CD4-positive, alpha-beta T cell treated with Interleukin-15 for 4 hours (primary cell): ENCODE measurements at regions not wholly inside any gene's neighbourhood (a gene's known extent, or its start where the extent isn't known, plus 50 kb on each side); places are given as distances from the start of the nearest gene placed in this dataset.
"Not testable (repeated sequence)": the region's sequence is repeated elsewhere in the genome, so short reads cannot be mapped to it uniquely, and the experiment has no call there.

Source experiments
- DNase-seq: peaks from one replicate; pipeline ENCODE4 v3.0.0-alpha.2; 2020; ENCODE audit warnings: low spot score

DNA sequence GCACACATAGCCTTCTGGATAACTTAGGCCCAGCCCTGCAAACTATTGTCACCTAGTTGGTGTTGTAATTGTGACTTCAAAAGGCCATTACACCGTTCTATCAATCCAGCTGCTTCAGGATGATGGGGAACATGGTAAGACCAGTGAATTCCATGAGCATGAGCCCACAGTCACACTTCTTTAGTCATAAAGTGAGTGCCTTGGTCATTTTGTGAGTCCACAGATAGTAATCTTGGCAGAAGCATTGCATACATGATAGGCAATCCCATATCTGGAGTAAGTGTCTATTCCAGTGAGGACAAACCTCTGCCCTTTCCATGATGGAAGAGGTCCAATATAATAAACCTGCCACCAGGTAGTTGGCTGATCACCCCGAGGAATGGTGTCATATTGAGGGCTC lies 94.5 kb upstream of the RAI14 start:
- not testable (repeated sequence) for DNase-seq

DNA sequence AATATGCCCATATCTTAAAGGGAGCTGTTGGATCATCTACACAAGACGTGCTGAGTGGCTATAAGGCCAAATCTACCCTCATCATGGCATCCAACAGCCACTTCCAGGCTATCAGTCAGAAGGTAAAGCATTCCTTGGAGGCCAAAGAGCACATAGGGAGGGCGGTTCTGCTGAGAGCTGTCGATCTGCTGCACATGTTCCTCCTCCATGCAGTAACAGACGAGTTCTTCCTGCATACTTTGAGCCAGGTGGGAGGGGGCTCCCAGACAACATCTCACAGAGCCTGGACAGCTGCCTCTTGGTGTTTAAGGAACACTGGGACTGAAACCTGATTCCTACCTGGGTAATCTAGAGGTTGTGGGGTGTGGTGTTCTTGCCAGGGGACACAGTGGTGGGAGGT lies 93.3 kb upstream of the RAI14 start:
- no peak for DNase-seq

DNA sequence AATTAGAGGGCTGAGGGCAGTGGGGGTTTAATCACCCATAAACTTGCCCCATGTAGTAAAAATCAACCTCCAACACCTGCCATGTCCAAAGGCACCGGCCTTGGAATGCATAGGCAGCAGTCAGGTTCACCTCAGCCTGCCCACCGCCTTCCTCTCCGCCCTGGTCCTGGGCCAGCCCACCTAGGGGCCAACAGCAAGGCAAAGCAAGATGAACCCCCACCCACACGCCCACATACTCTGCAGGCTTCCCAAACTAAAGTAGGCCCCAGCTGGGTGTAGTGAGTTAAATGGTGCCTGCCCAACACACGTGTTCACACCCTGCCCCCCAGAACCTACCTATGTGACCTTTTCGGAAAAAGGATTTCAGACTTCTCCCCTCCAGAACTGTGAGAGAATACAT lies 92.9 kb upstream of the RAI14 start:
- no peak for DNase-seq

DNA sequence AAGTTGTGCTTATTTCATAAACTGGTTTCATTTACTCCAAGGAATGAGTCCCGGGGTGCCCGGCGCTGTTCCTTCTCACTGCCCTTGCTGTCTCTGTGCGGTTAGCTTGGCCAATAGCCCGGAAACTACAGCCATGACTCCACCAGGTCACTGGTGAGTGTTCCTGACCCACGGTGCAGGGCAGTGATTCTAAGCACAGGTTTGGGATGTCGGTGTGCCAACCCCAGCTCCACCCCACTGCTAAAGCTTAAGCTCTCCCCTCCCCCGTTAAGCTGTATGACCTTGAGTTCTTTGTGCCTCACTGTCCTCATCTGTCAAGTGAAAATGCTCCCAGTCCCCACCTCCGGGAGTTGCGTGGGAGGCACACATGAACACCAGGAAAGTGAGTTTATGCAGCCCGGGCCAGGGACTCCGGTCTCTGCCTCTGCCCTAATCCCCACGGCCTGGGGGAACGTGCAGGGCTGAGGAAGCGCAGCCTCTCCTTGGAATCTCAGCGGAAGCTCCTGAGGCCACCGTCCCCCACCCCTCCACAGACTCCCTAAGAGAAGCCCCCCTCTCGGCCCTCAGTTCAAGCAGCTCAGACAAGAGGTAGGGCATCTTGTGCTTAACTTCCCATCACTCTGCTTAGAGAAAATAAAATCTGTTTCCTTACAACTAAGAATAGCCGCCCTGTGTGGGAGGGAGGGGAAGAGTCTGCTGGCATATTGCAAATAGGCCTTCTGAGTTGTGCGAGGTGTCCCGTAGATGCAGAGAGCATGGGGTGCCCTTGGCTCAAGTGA lies 92.0 kb upstream of the RAI14 start:
- DNase-seq = no peak

DNA sequence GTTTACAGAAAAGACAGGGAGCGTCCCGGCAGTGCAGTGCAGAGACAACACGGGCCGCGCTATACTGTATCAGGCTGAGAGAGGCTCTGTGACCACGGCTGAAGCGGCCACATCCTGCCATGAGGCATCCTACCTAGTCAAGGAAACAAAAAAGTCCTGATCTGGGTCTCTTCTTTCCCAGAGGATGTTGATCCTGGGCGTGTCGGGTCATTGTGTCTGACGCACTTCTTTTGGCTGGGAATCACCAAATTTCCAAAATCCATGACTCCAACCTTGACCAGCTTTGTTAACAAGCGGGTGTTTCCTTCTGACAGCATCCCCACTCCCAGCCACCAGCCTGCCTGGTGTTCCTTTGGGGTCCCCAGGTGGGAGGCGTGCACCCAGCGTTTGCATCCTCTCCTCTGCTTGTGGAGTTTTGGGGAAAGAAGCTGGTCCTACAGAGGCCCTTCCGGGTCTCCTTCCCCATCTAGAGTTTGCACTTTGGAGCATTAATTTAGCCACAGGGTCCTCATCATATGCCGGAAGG lies 91.4 kb upstream of the RAI14 start:
- DNase-seq = no peak

DNA sequence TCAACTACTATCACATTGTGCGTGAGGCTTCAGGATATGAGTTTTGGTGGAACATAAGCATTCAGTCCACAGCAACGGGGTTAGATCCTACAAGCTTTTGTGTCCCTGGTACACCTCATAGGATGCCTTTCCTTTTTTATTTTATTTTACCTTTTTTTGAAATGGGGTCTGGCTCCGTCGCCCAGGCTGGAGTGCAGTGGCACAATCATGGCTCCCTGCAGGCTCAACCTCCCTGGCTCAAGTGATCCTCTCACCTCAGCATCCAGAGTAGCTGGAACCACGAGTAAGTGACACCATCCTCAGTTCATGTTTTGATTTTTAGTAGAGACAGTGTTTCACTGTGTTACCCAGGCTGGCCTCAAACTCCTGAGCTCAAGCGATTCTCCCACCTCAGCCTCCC lies 86.0 kb upstream of the RAI14 start:
- DNase-seq = no peak

DNA sequence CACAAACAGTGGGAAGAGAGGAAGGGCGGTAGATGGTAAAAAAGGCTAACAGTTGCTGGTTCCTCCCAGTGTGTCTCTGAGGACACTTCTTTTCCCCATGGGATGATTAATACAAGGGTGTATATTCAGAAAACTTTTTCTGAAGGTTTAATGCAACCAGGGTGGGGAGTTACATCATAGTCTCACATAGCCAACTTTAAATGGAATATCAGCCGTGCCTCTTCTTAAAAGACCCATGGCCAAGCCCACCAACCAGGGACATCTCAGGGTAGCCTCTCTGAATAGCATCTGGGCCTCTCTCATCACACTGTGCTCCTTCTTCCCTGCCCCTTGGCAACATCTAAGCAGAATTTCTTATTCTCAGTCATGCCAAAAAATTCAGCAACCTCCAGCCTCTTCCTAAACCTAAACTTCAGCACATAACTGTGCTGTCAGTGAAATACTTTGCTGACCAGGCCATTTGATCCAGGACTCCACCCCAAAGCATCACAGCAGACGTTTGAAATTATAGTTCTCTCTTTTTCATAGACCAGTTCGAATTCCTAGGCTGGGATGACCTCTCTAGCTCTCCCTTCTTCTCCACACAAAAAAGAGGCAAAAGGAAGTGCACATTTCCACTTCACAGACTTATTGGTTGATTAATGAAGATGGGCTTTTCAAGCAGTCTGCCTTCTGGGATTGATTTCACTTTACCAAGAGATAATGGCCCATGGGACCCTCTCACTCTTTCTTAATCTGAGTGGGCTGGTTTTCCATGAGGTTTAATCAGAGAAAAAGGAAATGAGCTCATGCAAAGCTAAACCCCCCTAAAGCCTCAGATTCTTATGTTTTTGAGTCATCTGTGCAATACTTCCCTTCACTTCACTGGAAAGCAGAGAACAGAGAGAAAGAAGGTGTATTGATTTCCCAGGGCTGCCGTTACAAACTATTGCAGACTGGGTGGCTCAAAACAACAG lies 85.1 kb upstream of the RAI14 start:
- DNase-seq = no peak

DNA sequence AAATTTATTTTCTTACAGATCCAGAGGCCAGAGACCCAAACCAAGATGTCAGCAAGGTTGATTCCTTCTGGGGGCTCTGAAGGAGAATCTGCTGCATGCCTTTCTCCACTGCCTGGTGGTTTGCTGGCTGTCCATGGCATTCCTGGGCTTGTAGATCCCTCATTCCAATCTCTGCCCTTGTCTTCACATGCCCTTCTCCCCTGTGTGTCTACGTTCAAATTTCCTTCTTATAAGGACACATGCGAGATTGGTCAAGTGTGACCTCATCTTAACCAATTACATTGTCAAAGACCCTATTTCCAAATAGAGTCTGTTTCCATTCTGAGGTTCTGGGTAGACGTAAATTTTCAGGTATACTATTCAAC lies 84.5 kb upstream of the RAI14 start:
- no peak for DNase-seq

DNA sequence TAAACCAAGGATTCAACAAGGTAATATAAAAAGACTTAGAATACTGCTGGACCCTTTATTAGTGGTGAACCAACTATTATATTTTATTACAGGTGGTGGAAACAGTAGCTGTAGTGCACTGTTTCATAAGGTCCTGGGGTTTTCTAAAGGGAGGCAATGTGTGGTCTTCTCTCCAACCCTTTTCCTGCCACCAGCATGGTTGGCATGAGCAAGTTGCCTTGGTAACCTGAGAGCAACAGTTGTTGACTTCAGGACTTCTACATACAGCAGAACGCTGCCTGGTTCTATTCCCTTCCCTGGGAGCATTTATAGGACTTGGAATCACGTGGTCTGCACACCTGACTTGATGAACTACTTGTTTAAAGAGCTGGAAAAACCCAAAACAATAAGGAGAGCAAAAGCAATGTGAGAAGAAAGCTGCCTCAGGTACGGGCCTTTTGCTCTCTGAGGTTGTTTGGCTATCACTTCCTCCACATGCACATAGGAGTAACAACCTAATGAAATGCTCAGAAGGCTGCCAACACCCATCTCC lies 81.1 kb upstream of the RAI14 start:
- DNase-seq = no peak

DNA sequence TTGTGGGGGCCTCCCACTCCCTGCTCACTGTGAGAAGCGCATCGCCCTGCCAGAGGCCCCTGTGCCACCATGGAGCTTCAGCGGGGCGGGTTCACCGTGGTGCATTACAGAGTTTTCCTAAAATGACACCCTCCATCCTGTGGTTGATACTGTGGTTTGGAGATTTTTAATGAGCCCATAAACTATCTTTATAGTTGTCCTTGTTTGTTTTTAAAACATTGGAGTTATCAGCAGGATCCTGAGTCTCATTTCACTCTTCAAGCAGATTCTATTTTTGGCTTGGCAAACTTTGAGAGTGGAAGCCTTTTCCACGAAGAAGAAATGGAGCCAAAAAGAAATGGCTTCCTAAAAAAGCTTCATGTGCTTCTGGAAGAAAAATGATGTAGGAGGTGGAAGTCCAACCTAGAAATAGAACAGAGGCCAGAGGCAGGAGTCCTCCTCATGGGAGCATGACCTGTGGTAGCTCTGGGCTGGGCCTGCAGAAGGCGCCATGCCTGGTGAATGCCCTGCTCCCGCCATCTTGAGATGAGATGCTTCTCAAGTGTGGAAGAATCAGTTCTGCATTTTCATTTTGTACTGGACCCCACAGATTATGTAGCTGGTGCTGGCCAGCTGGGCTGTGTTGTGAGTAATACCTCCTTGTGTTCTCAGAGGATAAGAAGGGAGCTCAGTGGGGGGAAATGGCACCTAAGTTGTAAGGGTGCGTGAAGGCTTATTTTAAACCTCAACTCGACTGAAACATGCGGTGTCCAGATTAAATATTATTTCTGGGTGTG lies 79.0 kb upstream of the RAI14 start:
- no peak for DNase-seq

DNA sequence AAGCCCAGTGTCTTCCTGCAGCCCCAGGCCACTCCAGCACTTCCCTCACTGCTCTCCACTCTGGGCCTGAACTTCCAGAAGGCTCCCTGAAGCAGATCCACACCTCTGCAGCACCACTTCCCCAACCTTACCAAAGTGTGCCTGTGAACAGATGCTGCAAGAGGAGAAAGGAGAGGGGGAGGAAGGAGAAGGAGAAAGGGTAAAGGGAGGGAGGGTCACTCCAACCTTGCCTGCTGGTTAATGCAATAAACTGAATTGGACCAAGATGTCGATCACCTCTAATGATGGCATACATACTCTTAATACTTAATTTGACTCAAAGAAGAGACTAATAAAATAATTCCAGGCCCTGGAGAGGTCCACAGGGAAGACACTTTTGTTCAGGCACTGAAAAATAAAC lies 77.2 kb upstream of the RAI14 start:
- no peak for DNase-seq

DNA sequence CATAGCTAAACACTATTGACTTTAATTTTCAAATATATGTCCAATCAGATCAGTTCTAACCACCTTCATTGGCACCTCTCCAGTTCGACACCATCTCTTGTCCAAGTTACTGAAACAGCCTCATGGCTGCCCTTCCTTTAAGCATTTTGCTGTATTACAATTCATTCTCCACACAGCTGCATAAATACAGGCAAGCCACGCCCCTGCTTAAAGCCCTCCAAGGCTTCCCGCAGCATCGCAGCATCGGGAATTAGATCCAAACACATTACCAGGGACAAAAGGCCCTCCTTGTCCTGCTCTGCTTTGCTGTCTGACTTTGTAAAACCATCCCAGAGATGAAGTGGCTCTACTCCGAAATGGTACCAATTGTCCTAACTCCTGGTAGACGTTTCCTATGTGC lies 75.1 kb upstream of the RAI14 start:
- DNase-seq = no peak

DNA sequence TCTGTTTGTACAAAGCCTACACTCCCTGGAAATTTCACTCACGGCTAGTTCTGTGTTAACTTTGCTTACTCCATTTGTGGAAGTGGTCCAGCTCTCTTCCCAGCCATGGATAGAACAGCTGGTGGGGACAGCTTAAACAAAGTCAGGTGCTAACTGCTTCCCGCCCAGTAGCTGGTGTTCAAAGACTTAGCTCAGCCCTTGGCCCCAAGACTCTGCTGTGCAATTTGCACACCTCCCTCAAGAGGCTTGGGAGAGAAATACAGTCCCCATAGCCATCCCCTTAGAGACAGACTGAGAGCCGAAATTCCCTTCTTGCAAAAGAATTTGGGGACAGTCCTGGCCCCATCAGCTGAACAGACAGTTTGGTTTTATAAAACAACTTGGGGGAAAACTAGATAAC lies 73.8 kb upstream of the RAI14 start:
- DNase-seq = no peak

DNA sequence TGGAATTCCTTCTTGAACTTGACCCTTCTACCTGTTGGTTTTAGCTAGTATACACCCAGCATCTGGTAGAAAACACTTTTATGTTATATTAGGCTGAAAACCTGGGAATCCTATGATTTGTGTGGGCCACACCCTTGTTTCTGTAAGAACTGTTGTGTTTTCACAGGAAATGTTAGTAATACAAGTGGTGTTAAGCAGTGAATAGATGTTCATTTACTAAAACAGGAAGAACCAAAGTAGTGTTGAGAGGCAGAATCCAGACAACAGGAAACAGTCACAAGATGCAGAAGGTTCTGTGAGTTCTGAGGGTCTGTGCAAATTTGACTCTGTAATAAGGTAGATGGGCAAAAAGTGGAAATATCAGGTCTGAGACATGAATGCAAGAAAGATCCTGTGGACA lies 73.0 kb upstream of the RAI14 start:
- no peak for DNase-seq

DNA sequence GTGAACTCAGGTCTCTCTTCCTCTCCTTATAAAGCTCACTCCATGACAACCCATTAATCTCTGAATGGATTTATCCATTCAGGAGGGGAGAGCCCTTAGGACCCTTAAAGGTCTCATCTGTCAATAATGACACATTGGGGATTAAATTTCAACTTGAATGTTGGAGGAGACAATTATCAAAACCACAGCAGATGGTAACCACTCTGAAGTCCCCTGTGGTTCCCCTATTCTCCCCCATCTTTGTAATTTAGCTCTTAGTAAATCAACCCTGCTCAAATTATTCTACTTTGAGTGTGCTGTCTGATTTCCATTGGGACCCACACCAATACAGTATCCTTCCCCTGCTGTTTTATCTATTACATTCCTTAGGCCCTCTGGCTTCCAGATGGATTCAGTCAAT lies 72.0 kb upstream of the RAI14 start:
- no peak for DNase-seq

DNA sequence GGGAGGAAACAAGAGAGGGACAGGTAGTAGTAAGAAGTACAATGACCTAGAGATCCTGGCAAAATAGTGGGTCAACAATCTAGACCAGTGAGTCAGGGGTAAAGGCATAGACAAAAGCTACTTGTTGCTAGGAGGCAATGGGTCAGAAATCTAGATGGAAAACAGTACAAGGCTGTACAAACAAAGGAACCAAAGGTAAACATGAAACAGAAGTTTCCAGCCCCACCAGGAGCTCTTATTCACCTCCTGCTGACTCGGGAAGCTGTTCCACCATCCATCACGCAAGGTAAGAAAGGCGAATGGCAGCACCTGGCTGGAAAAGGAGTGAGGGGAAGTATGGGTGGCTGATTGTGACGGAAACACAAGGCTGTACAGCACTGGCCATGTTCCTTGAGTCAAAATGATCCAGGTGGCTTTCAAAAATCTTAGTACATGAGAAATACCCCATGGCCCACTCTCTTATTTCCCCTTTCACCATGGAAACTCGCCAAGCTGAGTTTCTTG lies 70.5 kb upstream of the RAI14 start:
- DNase-seq = no peak

DNA sequence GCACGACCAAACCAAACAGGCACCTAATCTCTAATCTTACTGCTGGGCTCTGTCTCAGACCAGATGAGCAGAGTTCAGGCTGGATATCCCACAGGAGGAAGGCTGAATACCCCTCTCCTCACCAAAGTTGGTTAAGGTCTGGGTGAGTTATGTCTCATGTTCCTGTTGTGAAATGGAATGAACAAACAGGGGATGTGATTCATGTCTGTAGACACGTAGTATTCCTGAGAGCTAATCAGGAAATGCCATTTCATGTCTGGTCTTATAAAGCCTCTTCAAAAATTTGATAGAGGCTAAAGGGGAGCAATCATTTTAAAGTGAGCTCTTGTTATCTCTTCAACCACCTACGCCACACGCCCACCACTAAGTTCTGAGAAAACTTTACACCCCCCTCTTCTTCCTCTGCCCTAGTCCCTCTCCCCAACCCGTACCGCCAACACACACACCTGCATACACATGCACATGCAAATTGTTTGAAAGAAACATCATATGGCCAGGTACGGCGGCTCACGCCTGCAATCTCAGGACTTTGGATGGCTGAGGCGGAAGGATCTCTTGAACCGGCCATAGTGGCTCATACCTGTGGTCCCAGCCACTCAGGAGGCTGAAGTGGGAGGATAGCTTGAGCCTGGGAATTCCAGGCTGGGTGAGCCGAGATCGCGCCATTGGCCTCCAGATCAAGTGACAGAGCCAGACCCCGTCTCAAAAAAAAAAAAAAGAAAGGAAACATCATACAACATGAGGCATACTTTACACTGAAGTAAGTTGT lies 69.8 kb upstream of the RAI14 start:
- DNase-seq = no peak

DNA sequence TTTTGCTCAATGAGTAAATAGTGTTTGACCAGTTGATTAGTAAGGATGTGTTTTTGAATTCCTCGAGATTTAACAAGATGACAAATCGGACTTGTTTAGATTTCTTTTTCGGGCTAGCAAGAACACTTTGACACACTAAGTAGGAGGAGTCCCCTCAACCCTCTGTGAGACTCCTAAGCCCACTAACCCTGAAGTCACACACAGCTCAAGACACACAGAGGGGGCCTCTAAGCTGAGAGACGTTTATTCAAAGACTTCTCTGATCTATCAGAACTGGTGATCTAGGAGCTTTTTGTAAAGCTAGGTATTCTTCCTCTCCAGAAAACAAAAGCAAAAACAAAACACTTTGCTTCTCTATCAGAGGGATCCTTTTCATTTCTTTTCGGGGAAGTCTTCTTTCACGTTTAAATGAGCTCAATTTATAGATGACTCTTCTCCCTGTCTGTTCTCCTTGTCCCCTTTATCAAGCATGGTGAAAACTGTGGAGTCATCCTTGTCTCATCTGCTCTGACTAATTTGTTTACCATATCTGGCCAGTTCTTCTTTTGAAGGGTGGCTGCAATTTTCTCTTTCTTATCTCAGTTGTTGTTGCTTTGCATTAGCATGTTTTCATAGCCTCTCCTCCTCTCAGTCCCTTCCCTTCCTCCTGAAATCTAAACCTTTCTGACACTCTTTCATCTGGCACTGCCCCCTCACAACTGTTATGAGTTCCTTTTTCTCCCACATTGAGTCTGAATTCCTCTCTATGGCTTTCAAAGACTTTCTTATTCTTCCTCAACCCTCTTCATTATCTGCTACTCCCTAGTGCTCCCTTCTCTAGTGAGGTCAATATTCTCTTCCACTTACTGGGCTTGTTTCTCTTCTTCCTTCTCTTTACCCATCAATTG lies 68.5 kb upstream of the RAI14 start:
- no peak for DNase-seq

DNA sequence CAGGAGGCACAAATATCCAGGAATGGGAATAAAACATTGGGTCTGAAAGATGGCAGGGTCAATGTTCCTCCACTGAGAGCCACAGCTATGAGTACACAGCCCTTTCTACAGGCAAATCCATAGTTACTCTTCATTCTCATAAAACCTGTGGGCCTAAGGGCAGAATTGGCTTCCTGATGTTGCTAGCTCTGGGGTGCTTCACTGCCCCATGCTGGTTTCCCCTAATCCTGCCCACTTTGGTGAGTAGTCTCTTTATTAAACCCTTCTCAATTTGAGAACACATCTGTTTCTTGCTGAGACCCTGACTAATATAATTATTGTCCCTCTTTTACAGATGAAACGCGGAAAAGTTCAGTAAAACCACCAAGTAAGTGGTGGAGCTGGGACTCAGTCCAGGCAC lies 66.3 kb upstream of the RAI14 start:
- DNase-seq = no peak

DNA sequence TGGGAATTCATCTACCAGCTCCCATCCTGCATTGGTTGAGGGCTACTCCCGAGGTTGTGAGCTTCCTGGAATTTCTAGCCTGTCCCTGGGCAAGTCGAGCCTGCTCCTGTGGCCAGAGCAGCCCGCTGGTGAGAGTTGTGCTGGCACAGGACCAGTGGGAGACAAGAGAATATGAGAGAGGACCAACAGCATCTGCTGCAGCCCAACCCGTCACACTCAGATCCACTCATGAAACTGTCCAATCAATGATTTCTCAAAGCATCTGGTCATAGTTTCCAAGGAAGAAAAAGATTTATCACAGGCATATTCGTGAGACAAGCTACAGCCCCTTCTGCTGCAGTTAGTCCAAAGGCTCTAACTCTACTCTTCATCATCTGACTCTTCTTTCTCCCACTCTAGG lies 64.4 kb upstream of the RAI14 start:
- DNase-seq = no peak
